ENCODE measurements at regions not wholly inside any gene's neighbourhood (a gene's known extent, or its start where the extent isn't known, plus 50 kb on each side); places are given as distances from the start of the nearest gene placed in this dataset.
A peak's percentile ranks its signal among the peaks of the same experiment; 100 is the strongest.

- H3K9me3 Mint-ChIP-seq, result no peaks in the 10 kb centered on the region
- CTCF ChIA-PET, result no interaction called here
- H3K36me3 Mint-ChIP-seq (ENCODE audit: low read depth), result no peaks in the 10 kb centered on the region
- DNase-seq (peak in 1 of 14 experiments; percentile 28), ATAC-seq (ENCODE audit: poor library complexity) (no peak)
- no peaks in the 10 kb centered on the region for H3K4me1 Mint-ChIP-seq (ENCODE audit: low read depth)
- no peaks in the 10 kb centered on the region for H3K36me3 ChIP-seq (ENCODE audit: insufficient read depth, low read length)
- H3K4me3 Mint-ChIP-seq, result no peak overlapping the region
- H3K27ac Mint-ChIP-seq, result no peak overlapping the region
- no peaks in the 10 kb centered on the region for H3K27me3 ChIP-seq (ENCODE audit: control insufficient read depth in 1 of 2, insufficient read depth in 2 of 2, low read length in 2 of 2)
- intact Hi-C loops (cut with DNase I, micrococcal nuclease), result no loop called here
- H3K27me3 Mint-ChIP-seq, result peaks cover 6% of the 10 kb centered on the region
- H3K4me1 ChIP-seq (ENCODE audit: insufficient read depth, low read length), result peaks cover 3% of the 10 kb centered on the region
- no peaks in the 10 kb centered on the region for H3K9me3 ChIP-seq (ENCODE audit: control insufficient read depth in 1 of 2, insufficient read depth in 1 of 2, low read length in 2 of 2)
- no peak overlapping the region for H3K4me3 ChIP-seq (ENCODE audit: low read length)
- TF ChIP-seq, protein P1, sequence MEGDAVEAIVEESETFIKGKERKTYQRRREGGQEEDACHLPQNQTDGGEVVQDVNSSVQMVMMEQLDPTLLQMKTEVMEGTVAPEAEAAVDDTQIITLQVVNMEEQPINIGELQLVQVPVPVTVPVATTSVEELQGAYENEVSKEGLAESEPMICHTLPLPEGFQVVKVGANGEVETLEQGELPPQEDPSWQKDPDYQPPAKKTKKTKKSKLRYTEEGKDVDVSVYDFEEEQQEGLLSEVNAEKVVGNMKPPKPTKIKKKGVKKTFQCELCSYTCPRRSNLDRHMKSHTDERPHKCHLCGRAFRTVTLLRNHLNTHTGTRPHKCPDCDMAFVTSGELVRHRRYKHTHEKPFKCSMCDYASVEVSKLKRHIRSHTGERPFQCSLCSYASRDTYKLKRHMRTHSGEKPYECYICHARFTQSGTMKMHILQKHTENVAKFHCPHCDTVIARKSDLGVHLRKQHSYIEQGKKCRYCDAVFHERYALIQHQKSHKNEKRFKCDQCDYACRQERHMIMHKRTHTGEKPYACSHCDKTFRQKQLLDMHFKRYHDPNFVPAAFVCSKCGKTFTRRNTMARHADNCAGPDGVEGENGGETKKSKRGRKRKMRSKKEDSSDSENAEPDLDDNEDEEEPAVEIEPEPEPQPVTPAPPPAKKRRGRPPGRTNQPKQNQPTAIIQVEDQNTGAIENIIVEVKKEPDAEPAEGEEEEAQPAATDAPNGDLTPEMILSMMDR (IDR thresholded peaks at IDR 0.05), result no peak
- POLR2A ChIA-PET, result no interaction called here
- no peak overlapping the region for H3K27ac ChIP-seq (ENCODE audit: low read depth in 1 of 2, low read length in 2 of 2)
Observed at GRCh38 chr15:91529534-91529933, 324.0 kb upstream of the SLCO3A1 start.

DNA sequence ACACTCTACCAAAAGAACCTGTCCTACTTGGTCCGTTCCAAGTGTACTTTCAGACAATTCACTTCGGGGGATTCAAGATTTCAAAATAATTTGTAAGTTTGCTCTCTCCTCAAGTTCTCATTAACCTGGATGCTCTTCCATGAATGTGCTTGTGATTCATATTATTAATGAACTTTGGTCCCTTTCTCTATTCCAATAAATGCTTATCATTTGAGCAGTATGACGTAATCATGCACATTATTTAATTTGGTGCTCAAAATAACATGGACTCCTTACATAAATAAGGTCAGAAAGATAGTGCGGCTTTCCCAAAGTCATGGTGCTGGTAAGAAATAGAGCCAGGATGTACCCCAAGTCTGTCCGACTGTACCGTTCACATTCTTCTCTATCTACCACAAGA lies 323.2 kb upstream of the SLCO3A1 start:
- Mint-ChIP-seq H3K4me3 (no peak overlapping the region), H3K4me1 (ENCODE audit: low read depth) (no peaks in the 10 kb centered on the region), H3K27ac (no peak overlapping the region), H3K27me3 (peaks cover 6% of the 10 kb centered on the region), H3K36me3 (ENCODE audit: low read depth) (no peaks in the 10 kb centered on the region), H3K9me3 (no peaks in the 10 kb centered on the region)
- Histone ChIP-seq H3K27me3 (ENCODE audit: control insufficient read depth in 1 of 2, insufficient read depth in 2 of 2, low read length in 2 of 2) (no peaks in the 10 kb centered on the region), H3K9me3 (ENCODE audit: control insufficient read depth in 1 of 2, insufficient read depth in 1 of 2, low read length in 2 of 2) (no peaks in the 10 kb centered on the region), H3K36me3 (ENCODE audit: insufficient read depth, low read length) (no peaks in the 10 kb centered on the region), H3K4me1 (ENCODE audit: insufficient read depth, low read length) (peaks cover 3% of the 10 kb centered on the region), H3K27ac (ENCODE audit: low read depth in 1 of 2, low read length in 2 of 2) (no peak overlapping the region), H3K4me3 (ENCODE audit: low read length) (no peak overlapping the region)
- CTCF ChIA-PET, result no interaction called here
- TF ChIP-seq, protein P1 (IDR thresholded peaks at IDR 0.05), result no peak
- DNase-seq (no peak), ATAC-seq (ENCODE audit: poor library complexity) (no peak)
- intact Hi-C loops (cut with DNase I, micrococcal nuclease), result no loop called here
- POLR2A ChIA-PET, result no interaction called here

DNA sequence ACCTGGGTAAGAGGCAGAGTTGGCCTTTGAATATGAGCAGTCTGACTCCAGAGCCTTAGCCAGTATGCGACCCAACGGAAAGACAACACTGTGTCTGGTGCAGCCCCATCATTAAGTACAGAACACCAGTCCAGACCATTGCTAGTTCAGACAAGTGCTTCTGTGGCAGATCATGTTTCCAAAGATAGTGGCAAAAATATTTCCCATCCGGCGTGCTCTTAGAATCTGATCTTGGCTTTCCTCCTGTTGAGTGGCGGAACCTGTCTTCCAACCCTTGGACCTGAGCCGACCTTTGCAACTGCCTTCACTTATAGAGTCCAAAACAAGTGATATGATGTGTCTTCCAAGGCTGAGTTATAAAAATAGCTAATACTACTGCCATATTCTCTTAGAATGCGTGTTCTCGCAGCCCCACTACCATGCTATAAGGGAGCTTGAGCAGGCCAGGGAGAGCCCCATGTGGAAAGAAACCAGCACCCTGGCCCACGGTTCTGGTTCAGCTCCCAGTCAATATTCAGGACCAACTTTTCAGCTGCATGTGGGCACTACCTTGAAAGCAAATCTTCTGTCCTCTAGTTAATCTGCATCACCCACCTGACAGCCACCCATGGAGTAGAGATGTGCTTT lies 322.4 kb upstream of the SLCO3A1 start:
- ChIA-PET POLR2A (no interaction called here), CTCF (no interaction called here)
- Mint-ChIP-seq H3K9me3 (no peaks in the 10 kb centered on the region), H3K27ac (no peak overlapping the region), H3K27me3 (peaks cover 6% of the 10 kb centered on the region), H3K36me3 (ENCODE audit: low read depth) (no peaks in the 10 kb centered on the region), H3K4me1 (ENCODE audit: low read depth) (no peaks in the 10 kb centered on the region), H3K4me3 (no peak overlapping the region)
- ATAC-seq (ENCODE audit: poor library complexity) (no peak), DNase-seq (no peak)
- no peak overlapping the region for H3K4me3 ChIP-seq (ENCODE audit: low read length)
- H3K27ac ChIP-seq (ENCODE audit: low read depth in 1 of 2, low read length in 2 of 2), result no peak overlapping the region
- TF ChIP-seq, protein P1 (IDR thresholded peaks at IDR 0.05), result no peak
- H3K27me3 ChIP-seq (ENCODE audit: control insufficient read depth in 1 of 2, insufficient read depth in 2 of 2, low read length in 2 of 2), result no peaks in the 10 kb centered on the region
- H3K4me1 ChIP-seq (ENCODE audit: insufficient read depth, low read length), result peaks cover 3% of the 10 kb centered on the region
- H3K9me3 ChIP-seq (ENCODE audit: control insufficient read depth in 1 of 2, insufficient read depth in 1 of 2, low read length in 2 of 2), result no peaks in the 10 kb centered on the region
- intact Hi-C loops (cut with DNase I, micrococcal nuclease), result no loop called here
- no peaks in the 10 kb centered on the region for H3K36me3 ChIP-seq (ENCODE audit: insufficient read depth, low read length)

Measured in CD4-positive, alpha-beta T cell (primary cell).